Amniotic stem cell (primary cell): ENCODE measurements at regions not wholly inside any gene's neighbourhood (a gene's known extent, or its start where the extent isn't known, plus 50 kb on each side); places are given as distances from the start of the nearest gene placed in this dataset.
A peak's percentile ranks its signal among the peaks of the same experiment; 100 is the strongest.
"Not testable (repeated sequence)": the region's sequence is repeated elsewhere in the genome, so short reads cannot be mapped to it uniquely, and the experiment has no call there.

Experiments used
- DNase-seq: peaks from one replicate; lab custom pipeline; 2025; lab: John Stamatoyannopoulos, UW

DNA sequence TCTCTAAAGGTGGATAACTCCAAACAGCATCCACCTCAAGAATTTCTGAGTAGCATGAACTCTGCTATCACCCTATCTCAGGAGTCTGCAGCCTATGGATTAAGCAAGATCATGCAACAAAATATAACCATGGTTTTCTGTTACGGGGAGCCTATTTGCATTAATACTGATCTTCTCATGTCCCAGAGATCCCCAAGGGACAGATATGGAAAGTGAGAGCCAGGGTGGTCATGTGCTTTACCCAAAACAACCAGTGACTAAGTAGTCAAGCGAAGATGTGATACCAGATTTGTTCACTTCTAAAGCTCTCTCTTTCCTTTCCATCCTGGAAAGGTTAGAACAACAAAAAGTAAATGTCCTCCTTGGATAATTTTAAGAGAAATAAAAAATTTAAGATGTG, 125.1 kb downstream of the PRRX1 start:
- DNase-seq: no peak

DNA sequence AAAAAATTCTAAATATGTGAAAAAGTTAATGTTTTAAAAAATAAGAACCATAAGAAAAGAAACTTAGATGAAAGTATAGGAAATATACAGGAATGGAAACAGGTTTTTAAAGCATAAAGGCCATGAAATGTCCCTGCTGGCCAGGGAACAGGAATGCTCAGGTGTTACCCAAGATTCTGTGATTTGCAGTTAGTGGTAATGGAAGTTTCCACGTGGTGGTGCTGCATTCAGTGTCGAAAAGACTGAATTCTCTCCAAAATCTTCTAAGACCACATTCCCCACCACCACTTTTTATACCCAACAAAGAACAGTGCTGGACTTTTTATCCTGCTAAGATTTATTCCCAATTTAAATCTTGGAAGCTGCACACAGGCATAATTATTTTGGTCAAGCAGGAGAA, 126.2 kb downstream of the PRRX1 start:
- DNase-seq: no peak

DNA sequence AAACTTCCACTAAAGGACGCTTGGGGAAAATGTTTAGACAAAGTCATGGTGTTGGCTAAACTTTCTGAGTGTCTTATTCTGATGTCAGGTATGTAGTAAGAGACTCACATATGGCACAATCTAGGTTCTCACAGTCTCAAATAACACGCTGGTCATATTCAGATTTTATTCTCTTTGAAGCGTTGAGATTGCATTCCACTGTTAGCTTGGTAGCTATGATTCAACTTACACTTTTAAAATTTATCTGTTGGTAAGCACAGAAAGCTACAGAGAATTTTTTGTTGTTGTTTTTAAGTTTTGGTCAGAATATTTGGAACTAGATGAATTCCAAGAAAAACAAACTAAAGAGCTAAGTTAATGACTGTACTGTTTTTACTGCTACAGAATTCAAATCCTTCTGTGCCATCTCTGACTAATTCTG, 126.7 kb downstream of the PRRX1 start:
- DNase-seq: peak; percentile 65

DNA sequence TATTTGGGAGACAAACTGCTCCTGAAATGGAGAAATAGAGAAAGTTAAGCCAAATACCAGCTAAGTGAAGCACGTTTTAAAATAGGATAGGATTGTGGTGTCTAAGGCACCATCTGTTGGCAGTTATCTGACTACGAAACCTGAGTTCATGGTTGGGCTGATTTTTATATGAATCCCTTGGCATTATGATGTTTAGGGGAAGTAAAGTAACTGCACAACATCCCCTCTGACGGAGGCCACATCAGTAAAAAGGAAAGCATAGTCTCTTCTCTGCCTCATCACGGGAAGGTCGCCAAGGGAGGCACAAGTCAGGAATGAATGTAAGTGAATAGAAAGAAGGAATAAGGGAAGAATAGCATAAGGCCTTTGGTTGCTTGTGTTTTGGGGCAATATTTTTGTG, 128.0 kb downstream of the PRRX1 start:
- no peak for DNase-seq

DNA sequence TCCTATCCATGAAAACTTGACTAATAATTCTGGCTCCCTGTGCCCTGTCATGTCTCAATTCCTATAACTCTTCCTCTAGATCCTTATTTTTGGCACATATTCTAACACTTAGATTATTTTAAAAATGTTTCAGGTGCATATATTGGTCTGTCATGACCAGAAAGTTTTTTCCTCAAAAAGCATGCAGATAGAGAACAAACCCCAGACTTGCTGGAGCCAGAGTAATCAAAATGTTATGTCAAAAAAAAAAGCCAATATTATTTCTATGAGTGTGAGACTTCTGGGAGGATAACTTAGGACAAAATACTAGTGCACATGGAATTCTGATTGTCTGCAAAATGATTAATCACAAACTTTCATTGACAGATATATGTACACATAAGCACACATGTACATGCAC, 135.1 kb upstream of the MROH9 start:
- DNase-seq: no peak

DNA sequence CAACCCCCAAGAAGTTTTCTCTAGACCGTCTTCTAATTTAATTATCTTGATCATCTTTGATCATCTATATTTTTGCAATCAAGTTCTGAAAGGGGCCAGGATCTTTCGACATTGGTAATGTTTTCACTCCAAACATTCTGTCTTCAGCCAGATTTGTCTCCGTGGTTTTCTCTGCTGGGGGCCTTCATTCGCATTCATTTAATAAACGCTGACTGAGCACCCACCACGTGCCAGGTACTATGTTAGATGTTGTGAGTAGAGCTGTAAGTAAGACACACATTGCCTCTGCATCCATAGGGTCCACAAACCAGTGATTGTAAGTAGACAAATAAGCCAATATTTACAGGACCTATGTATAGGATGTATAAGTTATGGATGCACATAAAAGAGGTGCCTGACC, 134.5 kb upstream of the MROH9 start:
- no peak for DNase-seq

DNA sequence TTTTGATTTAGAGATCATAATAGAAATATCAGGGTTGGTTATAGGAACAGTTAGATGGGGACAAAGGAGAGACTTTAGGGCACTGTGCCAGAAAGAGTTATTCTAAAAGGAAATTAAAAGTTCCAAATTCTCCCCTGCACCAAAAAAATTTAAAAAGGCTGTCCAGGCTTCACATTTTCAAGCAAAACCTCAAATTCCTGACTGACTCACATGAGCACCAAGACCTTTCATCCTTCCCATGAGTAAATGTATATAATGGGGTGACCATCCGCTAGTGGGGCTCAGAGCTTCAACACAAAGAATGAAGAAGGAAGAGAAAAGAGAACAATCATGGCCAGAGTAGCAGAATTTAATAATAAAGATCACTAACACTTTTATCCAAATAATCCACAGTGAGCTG, 131.6 kb upstream of the MROH9 start:
- no peak for DNase-seq

DNA sequence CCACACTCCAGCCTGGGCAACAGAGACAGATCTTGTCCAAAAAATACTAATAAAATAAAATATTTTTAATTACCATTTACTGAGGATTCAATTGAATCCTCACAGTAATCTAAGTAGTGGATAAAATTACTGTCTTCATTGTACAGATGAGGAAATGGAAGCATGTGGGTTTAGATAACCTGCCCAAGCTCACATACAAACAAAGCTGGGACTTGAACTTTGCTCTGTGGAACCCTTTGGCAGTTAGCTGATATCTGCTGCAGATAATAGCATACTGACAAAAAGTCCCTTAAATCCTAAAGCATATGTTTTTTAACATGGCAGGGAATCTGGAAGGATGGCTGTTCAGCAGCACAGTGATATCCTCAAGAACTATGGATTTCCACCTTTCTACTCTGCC, 130.9 kb upstream of the MROH9 start:
- no peak for DNase-seq

DNA sequence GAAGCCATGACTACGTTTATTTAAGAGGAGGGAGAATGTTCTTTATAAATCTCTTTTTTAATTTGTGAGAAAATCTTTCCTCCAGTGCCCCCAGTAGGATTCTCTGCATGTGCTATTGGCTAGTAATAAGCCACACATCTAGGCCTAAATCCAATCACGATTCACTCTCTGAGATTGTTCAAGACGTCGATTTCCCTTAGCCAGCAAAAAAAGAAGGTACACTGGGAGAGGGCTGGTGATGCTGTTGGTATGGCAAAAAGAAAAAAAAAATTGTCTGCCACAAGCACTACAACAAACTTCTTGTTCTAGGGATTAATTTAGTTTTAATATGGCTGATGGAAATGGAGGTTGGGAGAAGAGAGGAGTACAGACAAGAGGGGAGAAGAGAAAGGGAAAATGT, 130.5 kb upstream of the MROH9 start:
- DNase-seq: no peak

DNA sequence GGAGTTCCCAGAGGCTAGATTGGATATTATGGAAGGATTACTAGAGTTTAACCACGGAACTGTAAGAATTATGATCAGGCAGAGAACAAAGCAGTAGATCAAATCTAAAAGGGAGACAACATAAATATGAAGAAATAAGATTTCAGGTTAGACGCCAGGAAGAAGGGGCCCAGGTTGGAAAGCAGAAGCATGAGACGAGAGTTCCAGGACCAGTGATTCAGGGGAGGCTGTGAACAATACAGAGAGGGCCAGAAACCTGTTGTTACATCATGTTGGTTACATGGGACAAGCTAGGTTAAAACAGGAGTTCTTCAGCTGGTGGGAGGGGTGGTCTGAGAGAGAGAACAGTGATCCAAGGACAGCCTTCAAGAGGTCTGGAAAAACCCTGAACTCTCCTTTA, 128.4 kb upstream of the MROH9 start:
- no peak for DNase-seq

DNA sequence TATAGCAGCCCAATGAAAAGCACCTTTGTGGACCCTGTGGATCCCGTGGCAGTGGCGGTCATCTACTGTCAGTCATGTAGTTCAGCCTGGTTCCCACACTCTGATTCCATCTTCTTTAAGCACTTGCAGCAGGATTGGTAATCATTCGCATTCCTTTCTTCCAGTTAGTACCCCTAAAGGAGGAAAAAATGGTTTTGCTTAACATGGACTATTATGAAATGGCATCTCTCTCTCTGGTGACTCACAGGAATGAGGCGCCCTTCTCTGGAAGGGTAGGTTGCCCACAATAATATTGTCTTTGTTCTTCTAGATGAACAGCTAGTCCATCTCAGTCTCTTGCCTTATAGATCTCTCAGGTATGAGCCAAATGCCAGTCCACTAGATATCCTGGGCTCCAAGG, 127.9 kb upstream of the MROH9 start:
- peak; percentile 65 for DNase-seq

DNA sequence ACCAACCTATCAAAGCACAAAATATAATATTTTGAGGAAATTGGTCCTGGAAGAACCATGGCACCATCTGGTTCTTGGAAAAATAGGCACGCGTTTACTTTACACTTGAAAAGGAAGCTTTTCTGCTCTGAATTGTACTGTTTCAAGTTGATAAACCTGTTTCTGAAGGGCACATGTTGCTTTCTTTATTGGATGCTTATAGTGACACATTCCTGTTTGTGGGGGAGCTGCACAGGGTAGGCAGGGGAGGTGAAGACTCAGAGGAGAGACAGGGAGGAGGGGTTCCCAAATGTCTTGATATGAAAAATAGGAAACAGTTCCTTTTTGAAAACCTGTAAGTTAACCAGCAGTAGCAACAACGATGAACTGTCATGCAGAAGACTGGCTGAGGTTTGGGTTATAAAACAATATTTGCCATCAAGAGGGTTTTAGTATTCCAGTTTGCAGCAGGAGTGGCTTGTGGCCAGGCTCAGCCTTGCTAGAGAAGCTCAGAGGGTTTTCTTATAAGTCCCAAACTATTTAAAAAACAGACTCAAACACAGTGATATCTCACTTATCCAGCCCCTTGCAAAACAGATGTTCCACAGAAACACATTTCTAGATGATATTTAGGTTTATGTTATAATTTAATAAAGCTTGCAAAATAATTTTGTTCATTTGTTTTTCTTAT, 127.0 kb upstream of the MROH9 start:
- DNase-seq: no peak

DNA sequence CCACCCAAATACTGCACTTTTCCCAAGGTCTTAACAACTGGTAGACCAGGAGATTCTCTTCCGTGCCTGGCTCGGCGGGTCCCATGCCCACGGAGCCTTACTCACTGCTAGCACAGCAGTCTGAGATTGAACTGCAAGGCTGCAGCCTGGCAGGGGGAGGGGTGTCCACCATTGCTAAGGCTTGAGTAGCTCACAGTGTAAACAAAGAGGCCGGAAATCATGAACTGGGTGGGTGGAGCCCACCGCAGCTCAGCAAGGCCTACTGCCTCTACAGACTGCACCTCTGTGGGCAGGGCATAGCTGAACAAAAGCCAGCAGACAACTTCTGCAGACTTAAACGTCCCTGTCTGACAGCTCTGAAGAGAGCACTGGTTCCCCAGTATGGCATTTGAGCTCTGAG, 124.3 kb upstream of the MROH9 start:
- DNase-seq: not testable (repeated sequence)

DNA sequence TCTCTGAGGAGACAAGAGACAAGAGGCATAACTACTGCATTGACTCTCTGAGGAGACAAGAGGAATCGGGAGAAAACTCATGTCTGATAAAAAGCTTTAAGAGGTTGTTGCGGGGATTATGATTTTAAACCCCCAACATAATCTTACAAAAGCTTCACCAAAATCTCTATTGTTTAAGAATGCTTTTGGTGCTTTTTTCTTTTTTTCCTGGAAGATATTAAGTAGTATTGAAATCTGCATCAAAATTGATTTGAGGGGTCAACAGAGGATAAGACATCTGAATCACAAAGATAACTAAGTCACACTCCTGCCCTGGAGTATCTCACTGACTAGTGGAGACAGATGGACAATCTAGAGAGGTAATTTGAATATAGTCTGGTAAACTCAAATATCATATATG, 115.6 kb upstream of the MROH9 start:
- no peak for DNase-seq

DNA sequence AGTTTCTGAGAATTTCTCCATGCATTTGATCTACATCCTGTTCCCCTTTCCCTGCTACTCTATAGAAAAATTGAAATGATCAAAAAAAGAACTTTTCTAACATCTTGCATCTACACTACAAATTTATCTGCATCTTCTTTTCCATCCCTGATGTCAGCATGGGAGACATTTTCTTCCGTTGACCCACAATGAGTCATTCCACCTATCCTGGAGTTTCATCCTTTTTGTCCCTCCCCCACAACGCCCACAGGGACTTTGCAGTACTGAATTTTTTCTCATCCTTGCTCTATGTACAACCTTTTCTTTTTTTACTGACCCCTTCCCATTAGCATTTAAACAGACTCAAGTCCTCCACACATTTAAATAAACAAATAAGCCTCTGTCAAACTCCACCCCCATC, 112.2 kb upstream of the MROH9 start:
- no peak for DNase-seq

DNA sequence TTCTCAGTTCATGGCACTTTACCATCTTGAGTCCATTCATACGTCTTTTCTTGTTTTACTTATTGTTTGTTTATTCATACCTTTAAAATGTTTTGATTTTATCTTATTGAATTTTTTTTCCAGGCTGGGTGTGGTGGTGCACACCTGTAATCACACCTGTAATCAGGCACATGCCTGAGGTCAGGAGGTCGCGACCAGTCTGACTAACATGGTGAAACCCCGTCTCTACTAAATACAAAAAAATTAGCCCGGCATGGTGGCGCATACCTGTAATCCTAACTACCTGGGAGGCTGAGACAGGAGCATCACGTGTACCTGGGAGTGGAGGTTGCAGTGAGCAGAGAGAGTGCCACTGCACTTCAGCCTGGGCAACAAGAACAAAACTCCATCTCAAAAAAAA, 104.1 kb upstream of the MROH9 start:
- no peak for DNase-seq

DNA sequence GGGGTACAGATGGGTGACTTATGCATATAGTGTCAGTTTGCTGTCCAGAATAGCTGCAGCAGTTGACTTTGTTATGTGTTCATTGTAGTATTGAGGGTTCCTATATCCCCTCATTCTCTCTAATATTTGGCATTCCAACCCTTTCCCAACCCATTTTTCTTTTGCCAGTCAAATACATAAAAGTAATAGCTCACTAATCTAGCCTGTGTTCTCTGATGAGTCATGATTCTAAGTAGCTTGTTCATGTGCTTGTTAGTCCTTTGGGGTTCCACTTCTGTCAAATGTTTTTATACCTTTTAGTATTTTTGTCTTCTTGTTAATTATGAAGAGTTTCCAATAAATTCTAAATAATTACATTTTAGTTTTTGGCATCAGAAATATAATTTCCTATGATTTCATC, 99.2 kb upstream of the MROH9 start:
- no peak for DNase-seq

DNA sequence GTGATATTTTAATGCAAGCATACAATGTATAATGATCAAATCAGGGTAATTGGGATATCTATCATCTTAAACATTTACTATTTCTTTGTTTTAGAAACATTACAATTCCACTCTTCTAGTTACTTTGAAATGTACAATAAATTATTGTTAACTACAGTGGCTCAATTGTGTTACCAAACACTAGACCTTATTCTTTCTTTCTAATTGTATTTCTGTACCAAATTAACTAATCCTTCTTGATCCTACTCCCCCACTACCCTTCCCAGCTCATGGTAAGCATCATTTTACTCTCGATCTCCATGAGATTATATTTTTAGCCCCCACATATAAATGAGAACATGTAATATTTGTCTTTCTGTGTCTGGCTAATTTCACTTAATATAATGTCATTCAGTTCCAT, 95.0 kb upstream of the MROH9 start:
- no peak for DNase-seq

DNA sequence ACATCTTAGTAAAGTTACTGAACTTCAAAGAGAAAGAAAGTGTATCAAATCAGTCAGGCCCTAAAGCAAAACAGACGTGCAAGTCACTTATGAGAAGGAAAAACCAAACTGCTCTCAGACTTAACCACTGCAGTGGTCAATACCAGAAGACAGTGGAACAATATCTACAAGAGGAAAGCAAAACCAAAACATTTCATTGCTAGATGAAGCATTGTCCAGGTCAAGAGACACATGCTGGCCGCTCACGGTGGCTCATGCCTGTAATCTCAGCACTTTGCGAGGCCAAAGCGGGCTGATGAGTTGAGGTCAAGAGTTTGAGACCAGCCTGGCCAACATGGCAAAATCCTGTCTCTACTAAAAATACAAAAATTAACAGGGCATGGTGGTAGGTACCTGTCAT, 82.0 kb upstream of the MROH9 start:
- DNase-seq: no peak

DNA sequence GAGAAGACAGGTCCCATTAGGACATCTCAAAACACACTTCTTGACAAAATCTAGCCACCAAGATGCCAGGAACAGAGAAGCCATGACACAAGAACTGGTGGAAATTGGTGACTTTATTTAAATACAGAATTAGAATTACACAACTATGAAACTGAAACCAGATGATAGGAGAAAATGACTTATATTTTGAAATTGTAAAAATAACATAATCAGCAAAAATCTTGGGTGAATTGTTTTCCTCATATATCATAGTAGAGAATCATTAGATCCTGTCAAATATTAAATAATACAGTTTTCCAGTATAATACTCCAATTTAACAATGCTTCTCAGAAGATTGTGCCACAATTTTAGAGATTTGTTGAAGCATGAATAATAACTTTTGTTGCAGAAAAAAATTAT, 81.5 kb upstream of the MROH9 start:
- no peak for DNase-seq

DNA sequence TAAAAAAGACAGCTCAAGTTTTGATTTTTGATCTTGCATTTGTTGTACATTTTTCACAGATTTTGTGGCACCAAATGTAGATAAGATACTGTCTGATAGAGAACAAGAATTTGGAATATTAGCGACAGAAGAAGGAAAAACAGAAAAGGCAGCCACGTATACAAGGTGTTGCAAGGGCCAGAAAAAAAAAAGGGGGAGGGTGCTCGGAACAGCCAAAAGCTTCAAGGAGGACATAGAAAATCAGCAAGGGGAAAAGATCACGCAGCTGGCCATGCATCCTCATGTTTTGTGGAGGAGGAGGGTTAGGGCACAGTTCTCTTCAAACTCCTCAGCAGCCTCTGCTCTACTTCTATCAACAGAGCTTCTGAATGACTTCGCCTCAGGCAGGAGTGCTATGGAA, 80.7 kb upstream of the MROH9 start:
- no peak for DNase-seq

DNA sequence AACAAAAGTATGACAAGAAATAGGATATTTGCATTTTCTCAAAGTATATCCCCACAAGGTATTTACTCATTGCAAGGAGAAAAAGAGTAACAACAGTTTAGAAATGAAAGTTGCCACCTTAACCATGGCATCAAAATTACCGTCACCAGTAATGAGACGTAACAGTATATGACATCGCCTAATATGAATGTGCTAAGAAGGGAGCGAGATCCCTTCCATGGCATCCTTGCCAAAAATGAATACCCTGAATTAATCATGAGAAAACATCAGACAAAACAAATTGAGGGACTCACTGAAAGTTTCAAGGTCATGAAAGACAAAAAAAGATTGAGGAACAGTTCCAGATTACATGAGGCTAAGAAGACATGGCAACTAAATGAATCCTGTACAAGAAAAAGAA, 78.9 kb upstream of the MROH9 start:
- no peak for DNase-seq

DNA sequence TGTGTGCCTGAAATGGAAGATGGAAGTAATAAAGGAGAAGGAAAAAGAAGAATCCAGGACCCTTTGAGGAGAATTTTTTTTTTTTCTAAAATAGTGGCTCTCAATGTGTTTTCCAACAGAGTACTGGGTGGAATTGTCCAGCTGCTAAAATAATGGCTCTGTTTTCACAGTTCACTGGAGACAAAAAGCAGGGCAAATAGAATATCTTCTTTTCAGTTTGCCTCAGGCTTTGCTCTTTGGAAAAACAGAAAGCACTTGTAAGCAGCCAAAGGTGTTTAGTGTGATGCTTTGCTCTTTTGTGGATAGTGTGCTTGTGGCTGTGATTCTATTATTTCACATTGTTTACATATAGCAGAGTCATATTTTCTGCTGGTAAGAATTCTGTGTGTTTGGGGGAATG, 77.4 kb upstream of the MROH9 start:
- DNase-seq: no peak

DNA sequence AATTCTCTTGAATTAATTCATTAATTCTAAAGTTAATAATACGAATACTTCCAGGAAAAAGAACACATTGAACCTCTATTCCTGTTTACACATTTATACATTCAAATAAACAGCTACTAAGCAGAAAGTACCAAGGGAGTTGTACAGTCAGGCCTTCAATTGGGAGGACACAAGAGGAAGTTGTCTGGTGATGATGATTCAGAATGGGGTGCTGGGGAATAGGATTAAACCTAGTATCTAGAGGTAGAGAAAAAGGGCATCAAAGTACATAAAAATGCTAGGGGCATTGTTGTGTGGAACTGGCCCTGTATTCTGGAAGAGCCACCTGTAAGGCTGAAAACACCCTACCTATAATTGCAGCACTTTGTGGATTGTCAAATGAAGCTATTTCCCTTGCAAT, 71.7 kb upstream of the MROH9 start:
- DNase-seq: no peak

DNA sequence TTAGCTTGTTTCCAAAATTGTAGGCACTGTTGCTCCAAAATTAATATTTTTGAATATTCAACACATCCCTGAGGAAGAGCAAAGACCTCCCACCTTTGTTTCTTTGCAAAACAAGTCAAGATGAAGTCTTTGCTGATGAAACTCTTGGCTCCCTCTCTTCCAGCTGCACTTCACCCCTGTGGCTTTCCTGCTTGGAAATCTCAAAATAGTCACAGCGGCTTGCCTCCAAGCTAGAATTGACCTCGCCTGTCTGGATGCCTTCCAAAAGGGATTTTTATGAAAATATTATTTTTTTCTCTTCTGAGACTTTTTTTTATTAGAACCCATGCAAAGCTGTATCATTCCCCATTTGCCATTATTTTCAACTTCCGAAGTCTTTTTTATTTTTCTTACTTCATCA, 71.1 kb upstream of the MROH9 start:
- no peak for DNase-seq
